ENCODE measurements at regions not wholly inside any gene's neighbourhood (a gene's known extent, or its start where the extent isn't known, plus 50 kb on each side); places are given as distances from the start of the nearest gene placed in this dataset.
A peak's percentile ranks its signal among the peaks of the same experiment; 100 is the strongest.

- no peak for DNase-seq (ENCODE audit: low read depth)
- no peak for TF ChIP-seq CTCF (IDR thresholded peaks at IDR 0.05; ENCODE audit: insufficient read depth, low read depth, low read length, missing control alignments)
- no peak overlapping the region for H3K4me3 ChIP-seq (ENCODE audit: low read depth, low read length)
These were observed 736.6 kb downstream of the CBLN2 start for GRCh38 chr18:71807586-71807985.

DNA sequence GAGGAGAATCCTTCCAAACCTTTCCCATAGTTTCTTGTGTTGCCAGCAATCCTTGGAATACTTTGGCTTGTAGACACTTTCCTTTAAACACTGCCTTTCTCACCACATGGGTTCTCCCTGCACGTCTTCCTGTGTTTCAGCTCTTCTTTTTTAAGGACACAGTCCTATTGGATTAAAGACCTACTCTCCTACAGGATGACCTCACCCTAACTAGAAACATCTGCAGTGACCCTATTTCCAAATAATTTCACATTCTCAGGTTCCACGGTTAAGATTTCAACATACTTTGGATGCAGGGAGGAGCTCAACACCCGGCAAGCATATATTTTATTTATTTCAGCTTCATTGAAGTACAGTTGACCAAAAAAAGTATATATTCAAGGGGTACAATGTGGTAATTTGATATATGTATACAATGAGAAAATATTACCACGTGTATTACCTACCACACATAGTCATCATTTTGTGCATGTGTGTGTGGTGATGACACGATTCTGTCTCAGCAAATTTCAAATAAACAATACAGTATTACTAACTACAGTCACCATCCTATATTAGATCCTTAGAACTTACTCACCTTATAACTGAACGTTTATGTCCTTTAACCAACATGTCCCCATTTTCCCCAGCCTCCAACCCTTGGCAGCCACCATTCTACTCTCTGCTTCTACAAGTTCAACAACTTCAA lies 745.0 kb downstream of the CBLN2 start:
- no peak for DNase-seq (ENCODE audit: low read depth)
- H3K4me3 ChIP-seq (ENCODE audit: low read depth, low read length), result no peak overlapping the region
- TF ChIP-seq CTCF (IDR thresholded peaks at IDR 0.05; ENCODE audit: insufficient read depth, low read depth, low read length, missing control alignments), result no peak

- H3K4me3 ChIP-seq (ENCODE audit: low read depth, low read length), result no peak overlapping the region
- TF ChIP-seq CTCF (IDR thresholded peaks at IDR 0.05; ENCODE audit: insufficient read depth, low read depth, low read length, missing control alignments), result no peak
- DNase-seq (ENCODE audit: low read depth), result no peak
These were observed 746.6 kb downstream of the CBLN2 start for GRCh38 chr18:71797554-71797953.

DNA sequence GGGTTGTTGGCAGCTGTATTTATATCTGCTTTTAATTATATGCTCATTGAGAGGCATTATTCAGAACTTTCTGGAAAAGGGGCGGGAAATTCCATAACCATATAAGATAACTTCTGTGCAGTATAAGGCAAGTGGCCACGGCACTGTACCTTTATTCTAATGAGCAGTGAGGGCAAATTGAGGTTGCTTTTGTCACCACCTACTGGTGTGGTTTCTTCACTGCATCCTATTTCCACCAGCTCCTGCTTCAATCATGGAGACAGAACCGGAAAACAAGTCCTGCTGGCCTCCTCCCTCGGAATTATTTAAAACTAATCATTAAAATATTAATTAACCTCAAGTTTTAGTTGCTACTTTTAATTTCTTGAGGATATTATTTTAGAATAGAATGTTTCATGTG lies 759.4 kb downstream of the CBLN2 start:
- H3K4me3 ChIP-seq (ENCODE audit: low read depth, low read length), result no peak overlapping the region
- DNase-seq (ENCODE audit: low read depth), result no peak
- TF ChIP-seq CTCF (IDR thresholded peaks at IDR 0.05; ENCODE audit: insufficient read depth, low read depth, low read length, missing control alignments), result peak; percentile 17

DNA sequence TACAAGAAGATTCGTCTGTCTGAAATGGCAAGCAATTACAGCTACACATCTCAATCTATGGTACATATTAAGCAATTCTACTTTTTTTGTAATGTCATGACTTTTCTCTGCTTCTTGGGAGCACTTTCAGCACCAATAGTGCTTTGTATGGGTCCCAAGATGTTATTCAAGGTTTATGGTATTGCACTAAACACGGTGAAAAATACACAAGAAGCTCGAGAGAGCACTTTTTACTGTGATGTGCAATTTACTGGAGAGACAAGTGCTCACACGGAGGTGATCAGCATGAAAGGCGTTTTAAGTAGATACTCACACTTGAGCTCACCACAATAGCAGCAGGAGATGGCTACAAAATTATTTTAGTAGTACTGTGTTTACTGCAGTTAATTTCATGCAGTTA lies 783.6 kb downstream of the CBLN2 start:
- TF ChIP-seq CTCF (IDR thresholded peaks at IDR 0.05; ENCODE audit: insufficient read depth, low read depth, low read length, missing control alignments), result no peak
- no peak for DNase-seq (ENCODE audit: low read depth)
- H3K4me3 ChIP-seq (ENCODE audit: low read depth, low read length), result no peak overlapping the region

GRCh38 chr18:71754246-71754645 lies 789.9 kb downstream of the CBLN2 start:
- DNase-seq (ENCODE audit: low read depth), result no peak
- TF ChIP-seq CTCF (IDR thresholded peaks at IDR 0.05; ENCODE audit: insufficient read depth, low read depth, low read length, missing control alignments), result no peak
- no peak overlapping the region for H3K4me3 ChIP-seq (ENCODE audit: low read depth, low read length)

GRCh38 chr18:71743634-71744033 lies 800.5 kb downstream of the CBLN2 start:
- H3K4me3 ChIP-seq (ENCODE audit: low read depth, low read length), result no peak overlapping the region
- no peak for TF ChIP-seq CTCF (IDR thresholded peaks at IDR 0.05; ENCODE audit: insufficient read depth, low read depth, low read length, missing control alignments)
- DNase-seq (ENCODE audit: low read depth), result no peak

Data from GM12865 (cell line).